ENCODE measurements at regions not wholly inside any gene's neighbourhood (a gene's known extent, or its start where the extent isn't known, plus 50 kb on each side); places are given as distances from the start of the nearest gene placed in this dataset.

DNA sequence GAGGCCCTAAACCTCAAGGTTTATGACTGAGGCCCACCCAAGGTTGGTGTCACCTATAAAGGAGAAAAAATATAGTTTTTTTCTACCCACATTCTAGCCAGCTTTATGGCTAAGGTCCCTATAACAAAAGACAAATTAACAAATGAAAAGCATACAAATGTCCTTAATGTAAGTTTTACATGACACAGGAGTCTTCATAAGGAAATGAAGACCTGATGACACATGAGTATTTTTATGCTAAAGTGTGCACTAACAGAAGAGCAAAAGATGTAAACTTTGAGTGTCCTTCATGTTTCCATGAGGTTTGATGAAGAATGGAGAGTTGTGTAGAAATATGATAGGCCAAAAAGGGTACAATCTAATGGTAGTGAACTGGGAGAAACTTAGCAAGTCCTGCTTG, 114.7 kb upstream of the INTU start:
- ChIA-PET POLR2A (no interaction called here), CTCF (no interaction called here)
- Mint-ChIP-seq H3K27ac (peak overlapping the region; percentile 8; the same call in 1 of the 2 replicates), H3K27me3 (ENCODE audit: low read depth) (no peaks in the 10 kb centered on the region; the same call in 1 of the 2 replicates), H3K4me1 (peaks cover 47% of the 10 kb centered on the region), H3K36me3 (no peaks in the 10 kb centered on the region), H3K9me3 (peaks cover 5% of the 10 kb centered on the region), H3K4me3 (no peak overlapping the region; the same call in 1 of the 2 replicates)
- DNase-seq (ENCODE audit: low spot score) (no peak), ATAC-seq (no peak)
- TF ChIP-seq, protein P1, sequence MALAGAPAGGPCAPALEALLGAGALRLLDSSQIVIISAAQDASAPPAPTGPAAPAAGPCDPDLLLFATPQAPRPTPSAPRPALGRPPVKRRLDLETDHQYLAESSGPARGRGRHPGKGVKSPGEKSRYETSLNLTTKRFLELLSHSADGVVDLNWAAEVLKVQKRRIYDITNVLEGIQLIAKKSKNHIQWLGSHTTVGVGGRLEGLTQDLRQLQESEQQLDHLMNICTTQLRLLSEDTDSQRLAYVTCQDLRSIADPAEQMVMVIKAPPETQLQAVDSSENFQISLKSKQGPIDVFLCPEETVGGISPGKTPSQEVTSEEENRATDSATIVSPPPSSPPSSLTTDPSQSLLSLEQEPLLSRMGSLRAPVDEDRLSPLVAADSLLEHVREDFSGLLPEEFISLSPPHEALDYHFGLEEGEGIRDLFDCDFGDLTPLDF (CRISPR knock-in tag; IDR thresholded peaks at IDR 0.05): no peak
- TF ChIP-seq, protein P2, sequence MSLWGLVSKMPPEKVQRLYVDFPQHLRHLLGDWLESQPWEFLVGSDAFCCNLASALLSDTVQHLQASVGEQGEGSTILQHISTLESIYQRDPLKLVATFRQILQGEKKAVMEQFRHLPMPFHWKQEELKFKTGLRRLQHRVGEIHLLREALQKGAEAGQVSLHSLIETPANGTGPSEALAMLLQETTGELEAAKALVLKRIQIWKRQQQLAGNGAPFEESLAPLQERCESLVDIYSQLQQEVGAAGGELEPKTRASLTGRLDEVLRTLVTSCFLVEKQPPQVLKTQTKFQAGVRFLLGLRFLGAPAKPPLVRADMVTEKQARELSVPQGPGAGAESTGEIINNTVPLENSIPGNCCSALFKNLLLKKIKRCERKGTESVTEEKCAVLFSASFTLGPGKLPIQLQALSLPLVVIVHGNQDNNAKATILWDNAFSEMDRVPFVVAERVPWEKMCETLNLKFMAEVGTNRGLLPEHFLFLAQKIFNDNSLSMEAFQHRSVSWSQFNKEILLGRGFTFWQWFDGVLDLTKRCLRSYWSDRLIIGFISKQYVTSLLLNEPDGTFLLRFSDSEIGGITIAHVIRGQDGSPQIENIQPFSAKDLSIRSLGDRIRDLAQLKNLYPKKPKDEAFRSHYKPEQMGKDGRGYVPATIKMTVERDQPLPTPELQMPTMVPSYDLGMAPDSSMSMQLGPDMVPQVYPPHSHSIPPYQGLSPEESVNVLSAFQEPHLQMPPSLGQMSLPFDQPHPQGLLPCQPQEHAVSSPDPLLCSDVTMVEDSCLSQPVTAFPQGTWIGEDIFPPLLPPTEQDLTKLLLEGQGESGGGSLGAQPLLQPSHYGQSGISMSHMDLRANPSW (CRISPR knock-in tag; conservative IDR thresholded peaks at IDR 0.05; ENCODE audit: low read depth): no peak
- TF ChIP-seq, protein P3, sequence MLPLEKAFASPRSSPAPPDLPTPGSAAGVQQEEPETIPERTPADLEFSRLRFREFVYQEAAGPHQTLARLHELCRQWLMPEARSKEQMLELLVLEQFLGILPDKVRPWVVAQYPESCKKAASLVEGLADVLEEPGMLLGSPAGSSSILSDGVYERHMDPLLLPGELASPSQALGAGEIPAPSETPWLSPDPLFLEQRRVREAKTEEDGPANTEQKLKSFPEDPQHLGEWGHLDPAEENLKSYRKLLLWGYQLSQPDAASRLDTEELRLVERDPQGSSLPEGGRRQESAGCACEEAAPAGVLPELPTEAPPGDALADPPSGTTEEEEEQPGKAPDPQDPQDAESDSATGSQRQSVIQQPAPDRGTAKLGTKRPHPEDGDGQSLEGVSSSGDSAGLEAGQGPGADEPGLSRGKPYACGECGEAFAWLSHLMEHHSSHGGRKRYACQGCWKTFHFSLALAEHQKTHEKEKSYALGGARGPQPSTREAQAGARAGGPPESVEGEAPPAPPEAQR (CRISPR knock-in tag; IDR thresholded peaks at IDR 0.05): no peak
- no peak for TF ChIP-seq FOXP1 (CRISPR knock-in tag; IDR thresholded peaks at IDR 0.05; ENCODE audit: borderline replicate concordance)
- no peak for TF ChIP-seq JAZF1 (CRISPR knock-in tag; IDR thresholded peaks at IDR 0.05)
- no peak for TF ChIP-seq ZNF671 (CRISPR knock-in tag; IDR thresholded peaks at IDR 0.05)
- TF ChIP-seq, protein P4, sequence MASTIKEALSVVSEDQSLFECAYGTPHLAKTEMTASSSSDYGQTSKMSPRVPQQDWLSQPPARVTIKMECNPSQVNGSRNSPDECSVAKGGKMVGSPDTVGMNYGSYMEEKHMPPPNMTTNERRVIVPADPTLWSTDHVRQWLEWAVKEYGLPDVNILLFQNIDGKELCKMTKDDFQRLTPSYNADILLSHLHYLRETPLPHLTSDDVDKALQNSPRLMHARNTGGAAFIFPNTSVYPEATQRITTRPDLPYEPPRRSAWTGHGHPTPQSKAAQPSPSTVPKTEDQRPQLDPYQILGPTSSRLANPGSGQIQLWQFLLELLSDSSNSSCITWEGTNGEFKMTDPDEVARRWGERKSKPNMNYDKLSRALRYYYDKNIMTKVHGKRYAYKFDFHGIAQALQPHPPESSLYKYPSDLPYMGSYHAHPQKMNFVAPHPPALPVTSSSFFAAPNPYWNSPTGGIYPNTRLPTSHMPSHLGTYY (CRISPR knock-in tag; IDR thresholded peaks at IDR 0.05): no peak
- no peak for TF ChIP-seq ZNF263 (CRISPR knock-in tag; IDR thresholded peaks at IDR 0.05; ENCODE audit: low read depth)
- no peak for TF ChIP-seq EMX1 (CRISPR knock-in tag; IDR thresholded peaks at IDR 0.05)
- TF ChIP-seq ZNF416 (CRISPR knock-in tag; IDR thresholded peaks at IDR 0.05): no peak
- no peak for TF ChIP-seq ZNF219 (CRISPR knock-in tag; IDR thresholded peaks at IDR 0.05; ENCODE audit: borderline replicate concordance)
- TF ChIP-seq SMAD4 (CRISPR knock-in tag; IDR thresholded peaks at IDR 0.05): no peak
- TF ChIP-seq, protein P5, sequence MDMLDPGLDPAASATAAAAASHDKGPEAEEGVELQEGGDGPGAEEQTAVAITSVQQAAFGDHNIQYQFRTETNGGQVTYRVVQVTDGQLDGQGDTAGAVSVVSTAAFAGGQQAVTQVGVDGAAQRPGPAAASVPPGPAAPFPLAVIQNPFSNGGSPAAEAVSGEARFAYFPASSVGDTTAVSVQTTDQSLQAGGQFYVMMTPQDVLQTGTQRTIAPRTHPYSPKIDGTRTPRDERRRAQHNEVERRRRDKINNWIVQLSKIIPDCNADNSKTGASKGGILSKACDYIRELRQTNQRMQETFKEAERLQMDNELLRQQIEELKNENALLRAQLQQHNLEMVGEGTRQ (CRISPR knock-in tag; IDR thresholded peaks at IDR 0.05): no peak
- TF ChIP-seq, protein P6, sequence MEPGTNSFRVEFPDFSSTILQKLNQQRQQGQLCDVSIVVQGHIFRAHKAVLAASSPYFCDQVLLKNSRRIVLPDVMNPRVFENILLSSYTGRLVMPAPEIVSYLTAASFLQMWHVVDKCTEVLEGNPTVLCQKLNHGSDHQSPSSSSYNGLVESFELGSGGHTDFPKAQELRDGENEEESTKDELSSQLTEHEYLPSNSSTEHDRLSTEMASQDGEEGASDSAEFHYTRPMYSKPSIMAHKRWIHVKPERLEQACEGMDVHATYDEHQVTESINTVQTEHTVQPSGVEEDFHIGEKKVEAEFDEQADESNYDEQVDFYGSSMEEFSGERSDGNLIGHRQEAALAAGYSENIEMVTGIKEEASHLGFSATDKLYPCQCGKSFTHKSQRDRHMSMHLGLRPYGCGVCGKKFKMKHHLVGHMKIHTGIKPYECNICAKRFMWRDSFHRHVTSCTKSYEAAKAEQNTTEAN (CRISPR knock-in tag; IDR thresholded peaks at IDR 0.05): no peak
- TF ChIP-seq FOXK1 (CRISPR knock-in tag; IDR thresholded peaks at IDR 0.05): no peak
- TF ChIP-seq TEAD4 (CRISPR knock-in tag; IDR thresholded peaks at IDR 0.05): no peak
- TF ChIP-seq ETV6 (CRISPR knock-in tag; IDR thresholded peaks at IDR 0.05): no peak

DNA sequence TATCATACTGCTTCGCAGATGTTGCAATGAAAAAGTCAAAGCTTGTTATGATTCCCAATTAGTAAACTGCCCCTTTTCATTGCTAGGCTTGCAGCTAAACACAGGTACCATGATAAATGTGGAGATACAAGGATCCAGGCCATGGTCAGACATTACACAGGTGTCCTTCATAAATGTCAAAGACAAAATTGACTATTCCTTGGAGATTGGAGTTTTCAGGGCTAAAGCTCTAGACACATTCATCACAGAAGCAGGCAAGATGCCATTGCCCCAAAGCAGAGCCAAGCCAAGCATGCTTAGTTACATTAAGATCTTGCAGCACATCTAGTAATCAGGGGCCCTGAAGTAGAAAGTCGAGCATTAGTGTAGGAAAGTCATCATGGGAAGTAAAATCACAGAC, 111.3 kb upstream of the INTU start:
- DNase-seq (ENCODE audit: low spot score): no peak
- ChIA-PET POLR2A (no interaction called here), CTCF (interaction anchor here (2.9 kb wide), 1 partner anchor 65 kb away, joined by 8 read pairs; no protein-coding TSS in a partner anchor)
- peaks cover 12% of the 10 kb centered on the region for H3K9me3 Mint-ChIP-seq
- no peak overlapping the region for H3K4me3 Mint-ChIP-seq
- H3K4me1 Mint-ChIP-seq: peaks cover 38% of the 10 kb centered on the region
- H3K36me3 Mint-ChIP-seq: peaks cover 5% of the 10 kb centered on the region; the same call in 1 of the 2 replicates
- H3K27me3 Mint-ChIP-seq (ENCODE audit: low read depth): no peaks in the 10 kb centered on the region
- no peak overlapping the region for H3K27ac Mint-ChIP-seq
- no peak for ATAC-seq
- no peak for TF ChIP-seq SMAD4 (CRISPR knock-in tag; IDR thresholded peaks at IDR 0.05)
- TF ChIP-seq, protein P7, sequence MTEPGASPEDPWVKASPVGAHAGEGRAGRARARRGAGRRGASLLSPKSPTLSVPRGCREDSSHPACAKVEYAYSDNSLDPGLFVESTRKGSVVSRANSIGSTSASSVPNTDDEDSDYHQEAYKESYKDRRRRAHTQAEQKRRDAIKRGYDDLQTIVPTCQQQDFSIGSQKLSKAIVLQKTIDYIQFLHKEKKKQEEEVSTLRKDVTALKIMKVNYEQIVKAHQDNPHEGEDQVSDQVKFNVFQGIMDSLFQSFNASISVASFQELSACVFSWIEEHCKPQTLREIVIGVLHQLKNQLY (CRISPR knock-in tag; IDR thresholded peaks at IDR 0.05): no peak
- TF ChIP-seq GRHL2 (CRISPR knock-in tag; IDR thresholded peaks at IDR 0.05; ENCODE audit: insufficient replicate concordance, severe bottlenecking): no peak
- TF ChIP-seq, protein P8, sequence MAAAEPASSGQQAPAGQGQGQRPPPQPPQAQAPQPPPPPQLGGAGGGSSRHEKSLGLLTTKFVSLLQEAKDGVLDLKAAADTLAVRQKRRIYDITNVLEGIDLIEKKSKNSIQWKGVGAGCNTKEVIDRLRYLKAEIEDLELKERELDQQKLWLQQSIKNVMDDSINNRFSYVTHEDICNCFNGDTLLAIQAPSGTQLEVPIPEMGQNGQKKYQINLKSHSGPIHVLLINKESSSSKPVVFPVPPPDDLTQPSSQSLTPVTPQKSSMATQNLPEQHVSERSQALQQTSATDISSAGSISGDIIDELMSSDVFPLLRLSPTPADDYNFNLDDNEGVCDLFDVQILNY (CRISPR knock-in tag; IDR thresholded peaks at IDR 0.05): no peak
- no peak for TF ChIP-seq TCF7 (CRISPR knock-in tag; IDR thresholded peaks at IDR 0.05; ENCODE audit: low read depth)
- no peak for TF ChIP-seq NFYB (CRISPR knock-in tag; conservative IDR thresholded peaks at IDR 0.05; ENCODE audit: low read depth)
- TF ChIP-seq, protein P9, sequence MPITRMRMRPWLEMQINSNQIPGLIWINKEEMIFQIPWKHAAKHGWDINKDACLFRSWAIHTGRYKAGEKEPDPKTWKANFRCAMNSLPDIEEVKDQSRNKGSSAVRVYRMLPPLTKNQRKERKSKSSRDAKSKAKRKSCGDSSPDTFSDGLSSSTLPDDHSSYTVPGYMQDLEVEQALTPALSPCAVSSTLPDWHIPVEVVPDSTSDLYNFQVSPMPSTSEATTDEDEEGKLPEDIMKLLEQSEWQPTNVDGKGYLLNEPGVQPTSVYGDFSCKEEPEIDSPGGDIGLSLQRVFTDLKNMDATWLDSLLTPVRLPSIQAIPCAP (CRISPR knock-in tag; IDR thresholded peaks at IDR 0.05): no peak
- TF ChIP-seq SMAD3 (CRISPR knock-in tag; IDR thresholded peaks at IDR 0.05; ENCODE audit: borderline replicate concordance): no peak
- no peak for TF ChIP-seq RELA (CRISPR knock-in tag; IDR thresholded peaks at IDR 0.05; ENCODE audit: borderline replicate concordance)
